ENCODE measurements at regions not wholly inside any gene's neighbourhood (a gene's known extent, or its start where the extent isn't known, plus 50 kb on each side); places are given as distances from the start of the nearest gene placed in this dataset.

- Histone ChIP-seq H3K27ac (ENCODE audit: low read length) (no peak overlapping the region), H3K4me1 (ENCODE audit: low read length) (no peaks in the 10 kb centered on the region), H4K20me1 (ENCODE audit: insufficient read depth, low read depth, low read length) (no peaks in the 10 kb centered on the region), H3K27me3 (ENCODE audit: low read length) (no peaks in the 10 kb centered on the region), H3K36me3 (ENCODE audit: insufficient read depth, low read length) (no peaks in the 10 kb centered on the region), H3K9ac (ENCODE audit: low read length) (no peak overlapping the region), H2AFZ (ENCODE audit: low read length) (no peak overlapping the region), H3K4me3 (ENCODE audit: low read length) (no peak overlapping the region), H3K9me2 (replicated peaks; ENCODE audit: insufficient read depth, low read length) (0 out of 2 replicates have a peak, but pooled peaks cover 3% of the 10 kb centered on the region), H3K4me2 (ENCODE audit: low read depth, low read length, poor library complexity, severe bottlenecking) (no peak overlapping the region), H3K9me3 (ENCODE audit: low read length) (peaks cover 3% of the 10 kb centered on the region; the same call in 1 of the 2 replicates), H3K79me2 (ENCODE audit: low read length) (no peaks in the 10 kb centered on the region)
- no peak for DNase-seq
Observed at GRCh38 chr12:114848666-114849065, 164.7 kb upstream of the TBX3 start.

DNA sequence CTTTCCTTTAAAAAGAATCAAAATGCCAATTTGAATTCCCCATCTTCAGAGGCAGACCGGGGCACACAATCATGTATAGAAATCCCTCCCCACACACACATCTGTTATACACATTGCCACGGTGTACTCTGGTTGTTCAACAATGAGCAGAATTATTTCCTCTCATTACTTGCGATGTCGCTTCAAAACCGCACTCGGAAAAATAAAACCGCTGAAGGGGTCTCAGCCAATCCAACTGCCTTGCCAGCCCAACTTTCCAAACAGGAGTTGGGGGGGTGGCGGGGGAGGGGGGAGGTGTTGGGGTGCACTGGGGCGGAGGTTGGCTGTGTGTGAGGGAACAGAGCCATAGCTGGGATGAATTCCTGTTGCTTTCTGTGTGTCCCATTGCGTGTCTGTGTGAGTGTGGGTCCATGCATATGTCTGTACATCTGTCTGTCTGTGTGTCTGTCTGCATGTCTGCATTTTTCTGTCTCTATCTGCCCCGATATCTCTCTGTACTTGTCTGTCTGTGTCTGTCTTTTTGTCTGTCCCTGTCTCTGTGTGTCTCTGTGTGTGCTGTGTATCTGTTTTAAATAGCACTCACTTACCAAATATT is 163.6 kb upstream of the TBX3 start:
- H4K20me1 ChIP-seq (ENCODE audit: insufficient read depth, low read depth, low read length), result no peaks in the 10 kb centered on the region
- H3K79me2 ChIP-seq (ENCODE audit: low read length), result no peaks in the 10 kb centered on the region
- H3K4me2 ChIP-seq (ENCODE audit: low read depth, low read length, poor library complexity, severe bottlenecking), result no peak overlapping the region
- H3K4me3 ChIP-seq (ENCODE audit: low read length), result no peak overlapping the region
- H3K9me2 ChIP-seq (replicated peaks; ENCODE audit: insufficient read depth, low read length), result 0 out of 2 replicates have a peak, but pooled peaks cover 3% of the 10 kb centered on the region
- no peaks in the 10 kb centered on the region for H3K27me3 ChIP-seq (ENCODE audit: low read length)
- H3K36me3 ChIP-seq (ENCODE audit: insufficient read depth, low read length), result no peaks in the 10 kb centered on the region
- H3K9me3 ChIP-seq (ENCODE audit: low read length), result peaks cover 3% of the 10 kb centered on the region; the same call in 1 of the 2 replicates
- no peak overlapping the region for H3K27ac ChIP-seq (ENCODE audit: low read length)
- no peak for DNase-seq
- no peak overlapping the region for H2AFZ ChIP-seq (ENCODE audit: low read length)
- H3K4me1 ChIP-seq (ENCODE audit: low read length), result no peaks in the 10 kb centered on the region
- no peak overlapping the region for H3K9ac ChIP-seq (ENCODE audit: low read length)

GRCh38 chr12:114846771-114847170 is 162.8 kb upstream of the TBX3 start:
- Histone ChIP-seq H2AFZ (ENCODE audit: low read length) (no peak overlapping the region), H3K9me2 (replicated peaks; ENCODE audit: insufficient read depth, low read length) (0 out of 2 replicates have a peak, but pooled peaks cover 3% of the 10 kb centered on the region), H3K79me2 (ENCODE audit: low read length) (no peaks in the 10 kb centered on the region), H3K36me3 (ENCODE audit: insufficient read depth, low read length) (no peaks in the 10 kb centered on the region), H3K4me1 (ENCODE audit: low read length) (no peaks in the 10 kb centered on the region), H3K9me3 (ENCODE audit: low read length) (peaks cover 3% of the 10 kb centered on the region; the same call in 1 of the 2 replicates), H3K9ac (ENCODE audit: low read length) (no peak overlapping the region), H3K4me2 (ENCODE audit: low read depth, low read length, poor library complexity, severe bottlenecking) (no peak overlapping the region), H3K27me3 (ENCODE audit: low read length) (no peaks in the 10 kb centered on the region), H3K4me3 (ENCODE audit: low read length) (no peak overlapping the region), H3K27ac (ENCODE audit: low read length) (no peak overlapping the region), H4K20me1 (ENCODE audit: insufficient read depth, low read depth, low read length) (no peaks in the 10 kb centered on the region)
- DNase-seq, result no peak

- no peaks in the 10 kb centered on the region for H3K27me3 ChIP-seq (ENCODE audit: low read length)
- 0 out of 2 replicates have a peak, but pooled peaks cover 3% of the 10 kb centered on the region for H3K9me2 ChIP-seq (replicated peaks; ENCODE audit: insufficient read depth, low read length)
- no peaks in the 10 kb centered on the region for H3K4me1 ChIP-seq (ENCODE audit: low read length)
- H2AFZ ChIP-seq (ENCODE audit: low read length), result no peak overlapping the region
- H3K9me3 ChIP-seq (ENCODE audit: low read length), result peaks cover 3% of the 10 kb centered on the region
- H4K20me1 ChIP-seq (ENCODE audit: insufficient read depth, low read depth, low read length), result no peaks in the 10 kb centered on the region
- H3K4me3 ChIP-seq (ENCODE audit: low read length), result no peak overlapping the region
- H3K4me2 ChIP-seq (ENCODE audit: low read depth, low read length, poor library complexity, severe bottlenecking), result no peak overlapping the region
- H3K9ac ChIP-seq (ENCODE audit: low read length), result no peak overlapping the region
- H3K79me2 ChIP-seq (ENCODE audit: low read length), result no peaks in the 10 kb centered on the region
- H3K36me3 ChIP-seq (ENCODE audit: insufficient read depth, low read length), result no peaks in the 10 kb centered on the region
- DNase-seq, result no peak
- no peak overlapping the region for H3K27ac ChIP-seq (ENCODE audit: low read length)
Observed at GRCh38 chr12:114841557-114842251, 157.7 kb upstream of the TBX3 start.

- no peak overlapping the region for H3K4me2 ChIP-seq (ENCODE audit: low read depth, low read length, poor library complexity, severe bottlenecking)
- no peaks in the 10 kb centered on the region for H3K36me3 ChIP-seq (ENCODE audit: insufficient read depth, low read length)
- no peak for DNase-seq
- no peak overlapping the region for H3K4me3 ChIP-seq (ENCODE audit: low read length)
- no peaks in the 10 kb centered on the region for H3K4me1 ChIP-seq (ENCODE audit: low read length)
- H3K79me2 ChIP-seq (ENCODE audit: low read length), result no peaks in the 10 kb centered on the region
- no peaks in the 10 kb centered on the region for H3K9me2 ChIP-seq (replicated peaks; ENCODE audit: insufficient read depth, low read length)
- no peak overlapping the region for H2AFZ ChIP-seq (ENCODE audit: low read length)
- no peak overlapping the region for H3K9ac ChIP-seq (ENCODE audit: low read length)
- H3K27ac ChIP-seq (ENCODE audit: low read length), result no peak overlapping the region
- no peaks in the 10 kb centered on the region for H3K27me3 ChIP-seq (ENCODE audit: low read length)
- H3K9me3 ChIP-seq (ENCODE audit: low read length), result peaks cover 3% of the 10 kb centered on the region
- no peaks in the 10 kb centered on the region for H4K20me1 ChIP-seq (ENCODE audit: insufficient read depth, low read depth, low read length)
Observed at GRCh38 chr12:114838480-114838879, 154.5 kb upstream of the TBX3 start.

DNA sequence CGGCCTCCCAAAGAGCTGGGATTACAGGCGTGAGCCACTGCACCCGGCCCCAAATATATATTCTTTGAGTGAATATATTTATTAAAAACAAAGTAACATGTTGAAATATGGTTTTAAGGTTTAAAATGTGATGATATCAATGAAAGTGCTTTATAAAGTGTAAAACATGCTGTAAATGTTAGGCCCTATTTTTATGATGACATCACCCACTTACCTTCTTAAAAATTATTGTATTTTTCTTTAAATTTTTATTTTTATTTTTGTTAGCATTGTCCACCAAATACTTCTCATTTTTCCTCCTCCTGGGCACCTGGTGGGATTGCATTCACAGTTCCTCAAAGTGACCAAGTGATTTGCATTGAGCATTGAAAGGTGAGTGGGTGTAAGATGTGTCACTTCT is 152.6 kb upstream of the TBX3 start:
- peaks cover 6% of the 10 kb centered on the region; the same call in 1 of the 2 replicates for H3K9me3 ChIP-seq (ENCODE audit: low read length)
- DNase-seq, result no peak
- H3K9me2 ChIP-seq (replicated peaks; ENCODE audit: insufficient read depth, low read length), result no peaks in the 10 kb centered on the region
- H3K4me3 ChIP-seq (ENCODE audit: low read length), result no peak overlapping the region
- no peaks in the 10 kb centered on the region for H3K4me1 ChIP-seq (ENCODE audit: low read length)
- H3K27me3 ChIP-seq (ENCODE audit: low read length), result no peaks in the 10 kb centered on the region
- H3K9ac ChIP-seq (ENCODE audit: low read length), result no peak overlapping the region
- H3K27ac ChIP-seq (ENCODE audit: low read length), result no peak overlapping the region
- no peaks in the 10 kb centered on the region for H3K36me3 ChIP-seq (ENCODE audit: insufficient read depth, low read length)
- H2AFZ ChIP-seq (ENCODE audit: low read length), result no peak overlapping the region
- H4K20me1 ChIP-seq (ENCODE audit: insufficient read depth, low read depth, low read length), result no peaks in the 10 kb centered on the region
- no peak overlapping the region for H3K4me2 ChIP-seq (ENCODE audit: low read depth, low read length, poor library complexity, severe bottlenecking)
- no peaks in the 10 kb centered on the region for H3K79me2 ChIP-seq (ENCODE audit: low read length)

DNA sequence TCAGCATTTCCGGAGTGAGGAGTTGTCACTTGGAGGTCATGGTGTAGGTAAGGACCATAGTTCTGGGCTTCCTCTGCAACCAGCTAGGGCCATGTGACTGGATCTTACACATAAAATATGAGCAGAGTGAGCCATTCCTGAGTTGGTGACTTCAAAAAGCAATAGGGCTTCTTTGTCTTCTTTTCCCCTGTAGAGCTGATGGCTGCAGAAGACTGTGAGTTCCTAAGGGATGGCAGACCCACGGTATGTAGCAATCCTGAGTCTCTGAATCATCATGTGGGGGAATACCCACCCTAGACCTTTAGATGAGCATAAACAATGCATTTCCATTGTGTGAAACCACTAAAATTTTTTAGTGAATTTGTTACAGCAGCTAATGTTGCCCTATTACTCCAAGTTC is 151.1 kb upstream of the TBX3 start:
- no peaks in the 10 kb centered on the region for H3K79me2 ChIP-seq (ENCODE audit: low read length)
- no peaks in the 10 kb centered on the region for H4K20me1 ChIP-seq (ENCODE audit: insufficient read depth, low read depth, low read length)
- DNase-seq, result no peak
- H3K4me1 ChIP-seq (ENCODE audit: low read length), result no peaks in the 10 kb centered on the region
- no peaks in the 10 kb centered on the region for H3K36me3 ChIP-seq (ENCODE audit: insufficient read depth, low read length)
- H3K9ac ChIP-seq (ENCODE audit: low read length), result no peak overlapping the region
- 0 out of 2 replicates have a peak, but pooled peaks cover 3% of the 10 kb centered on the region for H3K9me3 ChIP-seq (ENCODE audit: low read length)
- H3K9me2 ChIP-seq (replicated peaks; ENCODE audit: insufficient read depth, low read length), result no peaks in the 10 kb centered on the region
- H3K4me3 ChIP-seq (ENCODE audit: low read length), result no peak overlapping the region
- no peak overlapping the region for H3K27ac ChIP-seq (ENCODE audit: low read length)
- H3K27me3 ChIP-seq (ENCODE audit: low read length), result no peaks in the 10 kb centered on the region
- H3K4me2 ChIP-seq (ENCODE audit: low read depth, low read length, poor library complexity, severe bottlenecking), result no peak overlapping the region
- no peak overlapping the region for H2AFZ ChIP-seq (ENCODE audit: low read length)

- no peaks in the 10 kb centered on the region for H3K27me3 ChIP-seq (ENCODE audit: low read length)
- no peaks in the 10 kb centered on the region for H4K20me1 ChIP-seq (ENCODE audit: insufficient read depth, low read depth, low read length)
- peaks cover 3% of the 10 kb centered on the region; the same call in 1 of the 2 replicates for H3K9me3 ChIP-seq (ENCODE audit: low read length)
- DNase-seq, result no peak
- H3K27ac ChIP-seq (ENCODE audit: low read length), result no peak overlapping the region
- no peak overlapping the region for H3K9ac ChIP-seq (ENCODE audit: low read length)
- H3K36me3 ChIP-seq (ENCODE audit: insufficient read depth, low read length), result no peaks in the 10 kb centered on the region
- H3K4me3 ChIP-seq (ENCODE audit: low read length), result no peak overlapping the region
- H3K9me2 ChIP-seq (replicated peaks; ENCODE audit: insufficient read depth, low read length), result no peaks in the 10 kb centered on the region
- no peak overlapping the region for H3K4me2 ChIP-seq (ENCODE audit: low read depth, low read length, poor library complexity, severe bottlenecking)
- no peaks in the 10 kb centered on the region for H3K4me1 ChIP-seq (ENCODE audit: low read length)
- H3K79me2 ChIP-seq (ENCODE audit: low read length), result no peaks in the 10 kb centered on the region
- no peak overlapping the region for H2AFZ ChIP-seq (ENCODE audit: low read length)
Observed at GRCh38 chr12:114834621-114835020, 150.6 kb upstream of the TBX3 start.

All from Karpas-422 (cell line).